BE2C (cell line): ENCODE measurements at regions not wholly inside any gene's neighbourhood (a gene's known extent, or its start where the extent isn't known, plus 50 kb on each side); places are given as distances from the start of the nearest gene placed in this dataset.

Experiments used
- DNase-seq: peaks from one replicate; pipeline ENCODE4 v3.0.0-alpha.2; 2020
- H3K27me3 ChIP-seq: fragments of 250-450 bp; sonication (Bioruptor Pico); 2 replicates; pipeline ENCODE4 v1.5.1; 2020; ENCODE audit warnings: mild to moderate bottlenecking
- H3K36me3 ChIP-seq: fragments of 250-450 bp; sonication (Bioruptor Pico); 2 replicates; pipeline ENCODE4 v1.5.1; 2020; ENCODE audit warnings: mild to moderate bottlenecking
- H3K4me1 ChIP-seq: fragments of 250-450 bp; sonication (Bioruptor Pico); 2 replicates; pipeline ENCODE4 v1.5.1; 2020
- H3K4me3 ChIP-seq: 2 replicates; pipeline ENCODE4 v1.5.1; 2011; ENCODE audit warnings: low read depth, low read length
- H3K9me3 ChIP-seq: fragments of 250-450 bp; sonication (Bioruptor Pico); 2 replicates; pipeline ENCODE4 v1.5.1; 2020
- TF ChIP-seq, protein P1 (sequence below): IDR thresholded peaks from 2 replicates; pipeline ENCODE4 v1.5.1; 2012; ENCODE audit warnings: mild to moderate bottlenecking, low read depth, low read length

DNA sequence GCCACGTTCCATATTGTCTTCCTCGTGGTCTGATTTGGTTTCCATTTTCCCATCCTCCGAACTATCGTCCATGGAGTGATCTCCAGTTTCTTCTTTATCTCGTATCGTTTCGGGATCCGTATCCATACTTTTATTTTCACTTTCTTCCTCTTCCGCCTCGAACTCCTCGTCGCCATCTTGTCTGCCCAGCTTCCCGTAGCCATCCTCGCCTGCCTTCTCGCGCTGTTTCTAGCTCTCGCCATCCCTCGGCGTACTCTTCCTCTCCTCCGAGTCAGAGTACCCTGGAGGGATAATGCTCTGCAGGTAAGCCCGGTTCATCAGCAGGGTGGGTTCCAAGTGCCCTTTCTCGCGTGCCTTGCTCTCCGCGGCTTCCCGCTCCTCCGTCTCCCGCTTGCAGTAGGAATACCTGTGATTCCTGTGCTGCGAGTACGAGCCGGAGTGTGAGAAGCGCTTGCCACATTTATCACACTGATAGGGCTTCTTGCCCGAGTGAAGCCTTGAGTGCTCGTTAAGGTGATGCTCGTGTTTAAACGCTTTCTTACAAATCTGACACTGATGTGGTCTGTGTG is 134.5 kb upstream of the TAPT1 start:
- Histone ChIP-seq H3K9me3 (no peaks in the 10 kb centered on the region), H3K4me3 (no peak overlapping the region), H3K36me3 (no peaks in the 10 kb centered on the region), H3K27me3 (no peaks in the 10 kb centered on the region), H3K4me1 (peaks cover 10% of the 10 kb centered on the region)
- TF ChIP-seq, protein P1, sequence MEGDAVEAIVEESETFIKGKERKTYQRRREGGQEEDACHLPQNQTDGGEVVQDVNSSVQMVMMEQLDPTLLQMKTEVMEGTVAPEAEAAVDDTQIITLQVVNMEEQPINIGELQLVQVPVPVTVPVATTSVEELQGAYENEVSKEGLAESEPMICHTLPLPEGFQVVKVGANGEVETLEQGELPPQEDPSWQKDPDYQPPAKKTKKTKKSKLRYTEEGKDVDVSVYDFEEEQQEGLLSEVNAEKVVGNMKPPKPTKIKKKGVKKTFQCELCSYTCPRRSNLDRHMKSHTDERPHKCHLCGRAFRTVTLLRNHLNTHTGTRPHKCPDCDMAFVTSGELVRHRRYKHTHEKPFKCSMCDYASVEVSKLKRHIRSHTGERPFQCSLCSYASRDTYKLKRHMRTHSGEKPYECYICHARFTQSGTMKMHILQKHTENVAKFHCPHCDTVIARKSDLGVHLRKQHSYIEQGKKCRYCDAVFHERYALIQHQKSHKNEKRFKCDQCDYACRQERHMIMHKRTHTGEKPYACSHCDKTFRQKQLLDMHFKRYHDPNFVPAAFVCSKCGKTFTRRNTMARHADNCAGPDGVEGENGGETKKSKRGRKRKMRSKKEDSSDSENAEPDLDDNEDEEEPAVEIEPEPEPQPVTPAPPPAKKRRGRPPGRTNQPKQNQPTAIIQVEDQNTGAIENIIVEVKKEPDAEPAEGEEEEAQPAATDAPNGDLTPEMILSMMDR, result no peak
- DNase-seq, result no peak

GRCh38 chr4:16353165-16353564 is 126.9 kb upstream of the TAPT1 start:
- Histone ChIP-seq H3K27me3 (no peaks in the 10 kb centered on the region; the same call in 1 of the 2 replicates), H3K4me3 (no peak overlapping the region), H3K9me3 (no peaks in the 10 kb centered on the region), H3K4me1 (peaks cover 12% of the 10 kb centered on the region), H3K36me3 (no peaks in the 10 kb centered on the region)
- TF ChIP-seq, protein P1, result no peak
- no peak for DNase-seq

- Histone ChIP-seq H3K4me1 (peaks cover 5% of the 10 kb centered on the region; the same call in 1 of the 2 replicates), H3K36me3 (no peaks in the 10 kb centered on the region), H3K27me3 (no peaks in the 10 kb centered on the region; the same call in 1 of the 2 replicates), H3K4me3 (no peak overlapping the region), H3K9me3 (no peaks in the 10 kb centered on the region)
- TF ChIP-seq, protein P1, result no peak
- DNase-seq, result no peak
Measured at GRCh38 chr4:16351161-16351560, 124.9 kb upstream of the TAPT1 start.

DNA sequence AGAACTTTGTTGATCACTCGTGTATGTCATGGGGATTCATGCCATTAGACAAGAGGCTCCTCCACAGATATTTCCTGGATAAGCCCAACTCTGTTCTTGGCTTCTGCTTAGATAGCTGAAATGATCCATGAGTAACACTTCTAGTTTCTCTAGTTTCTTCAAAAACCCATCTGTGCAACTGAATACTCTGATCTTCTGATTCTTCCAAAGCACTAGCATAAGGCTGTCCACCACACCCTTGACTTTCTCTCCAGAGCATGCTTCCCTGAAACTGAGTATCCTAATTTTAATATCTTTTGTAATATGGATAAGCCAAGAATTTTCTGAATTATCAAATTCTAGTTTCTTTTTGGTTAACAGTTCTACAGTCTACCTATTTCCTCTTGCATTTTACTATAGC is 118.6 kb upstream of the TAPT1 start:
- Histone ChIP-seq H3K9me3 (no peaks in the 10 kb centered on the region), H3K4me1 (no peaks in the 10 kb centered on the region), H3K36me3 (no peaks in the 10 kb centered on the region), H3K4me3 (no peak overlapping the region), H3K27me3 (no peaks in the 10 kb centered on the region)
- DNase-seq, result no peak
- TF ChIP-seq, protein P1, result no peak

DNA sequence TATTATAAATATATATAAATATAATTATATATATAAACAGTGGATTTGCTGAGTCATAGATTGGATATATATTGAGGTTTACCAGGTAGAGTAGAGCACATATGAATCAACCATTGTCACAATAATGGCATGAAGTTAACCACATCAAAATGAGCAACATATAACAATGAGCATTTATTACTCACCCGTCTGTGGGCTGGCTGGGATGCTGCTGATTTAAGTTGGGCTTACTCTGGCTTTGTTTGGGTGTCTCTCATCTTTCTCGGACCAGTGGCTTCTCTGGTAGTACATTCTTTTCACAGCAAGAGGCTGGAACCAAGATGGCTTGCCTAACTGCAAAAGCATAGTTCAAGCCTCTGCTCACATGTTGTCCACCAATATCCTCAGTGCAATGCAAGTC is 111.7 kb upstream of the TAPT1 start:
- Histone ChIP-seq H3K4me1 (no peaks in the 10 kb centered on the region), H3K27me3 (no peaks in the 10 kb centered on the region; the same call in 1 of the 2 replicates), H3K36me3 (no peaks in the 10 kb centered on the region), H3K4me3 (no peak overlapping the region), H3K9me3 (no peaks in the 10 kb centered on the region)
- DNase-seq, result no peak
- TF ChIP-seq, protein P1, result no peak

GRCh38 chr4:16334601-16335000 is 108.3 kb upstream of the TAPT1 start:
- DNase-seq, result no peak
- TF ChIP-seq, protein P1, result no peak
- Histone ChIP-seq H3K27me3 (peaks cover 5% of the 10 kb centered on the region), H3K9me3 (no peaks in the 10 kb centered on the region), H3K36me3 (no peaks in the 10 kb centered on the region), H3K4me3 (no peak overlapping the region), H3K4me1 (no peaks in the 10 kb centered on the region)
